ENCODE measurements at regions not wholly inside any gene's neighbourhood (a gene's known extent, or its start where the extent isn't known, plus 50 kb on each side); places are given as distances from the start of the nearest gene placed in this dataset.
"Not testable (repeated sequence)": the region's sequence is repeated elsewhere in the genome, so short reads cannot be mapped to it uniquely, and the experiment has no call there.

- Histone ChIP-seq H3K27me3 (ENCODE audit: insufficient read depth, low read length) (no peaks in the 10 kb centered on the region), H3K4me1 (ENCODE audit: insufficient read depth, low read length) (peaks cover 7% of the 10 kb centered on the region), H3K9me3 (ENCODE audit: low read length) (no peaks in the 10 kb centered on the region), H2AFZ (ENCODE audit: low read depth, low read length) (no peak overlapping the region), H3K36me3 (ENCODE audit: insufficient read depth, low read length) (no peaks in the 10 kb centered on the region), H3K4me3 (ENCODE audit: low read length) (no peak overlapping the region)
Measured at GRCh38 chr7:13241416-13241815, 554.0 kb downstream of the ARL4A start.

GRCh38 chr7:13257661-13258060, 570.2 kb downstream of the ARL4A start:
- Histone ChIP-seq H3K27me3 (ENCODE audit: insufficient read depth, low read length) (no peaks in the 10 kb centered on the region), H3K9me3 (ENCODE audit: low read length) (no peaks in the 10 kb centered on the region), H3K4me1 (ENCODE audit: insufficient read depth, low read length) (peaks cover 10% of the 10 kb centered on the region), H3K4me3 (ENCODE audit: low read length) (no peak overlapping the region), H2AFZ (ENCODE audit: low read depth, low read length) (no peak overlapping the region), H3K36me3 (ENCODE audit: insufficient read depth, low read length) (no peaks in the 10 kb centered on the region)

GRCh38 chr7:13258386-13258785, 571.0 kb downstream of the ARL4A start:
- no peaks in the 10 kb centered on the region for H3K36me3 ChIP-seq (ENCODE audit: insufficient read depth, low read length)
- H3K4me1 ChIP-seq (ENCODE audit: insufficient read depth, low read length), result peaks cover 13% of the 10 kb centered on the region
- H2AFZ ChIP-seq (ENCODE audit: low read depth, low read length), result no peak overlapping the region
- no peaks in the 10 kb centered on the region for H3K9me3 ChIP-seq (ENCODE audit: low read length)
- H3K4me3 ChIP-seq (ENCODE audit: low read length), result no peak overlapping the region
- no peaks in the 10 kb centered on the region for H3K27me3 ChIP-seq (ENCODE audit: insufficient read depth, low read length)

- Histone ChIP-seq H3K27me3 (ENCODE audit: insufficient read depth, low read length) (no peaks in the 10 kb centered on the region), H3K4me3 (ENCODE audit: low read length) (no peak overlapping the region), H3K36me3 (ENCODE audit: insufficient read depth, low read length) (no peaks in the 10 kb centered on the region), H3K4me1 (ENCODE audit: insufficient read depth, low read length) (peaks cover 13% of the 10 kb centered on the region), H3K9me3 (ENCODE audit: low read length) (no peaks in the 10 kb centered on the region), H2AFZ (ENCODE audit: low read depth, low read length) (peak overlapping the region; percentile 16)
Measured at GRCh38 chr7:13259930-13260329, 572.5 kb downstream of the ARL4A start.

DNA sequence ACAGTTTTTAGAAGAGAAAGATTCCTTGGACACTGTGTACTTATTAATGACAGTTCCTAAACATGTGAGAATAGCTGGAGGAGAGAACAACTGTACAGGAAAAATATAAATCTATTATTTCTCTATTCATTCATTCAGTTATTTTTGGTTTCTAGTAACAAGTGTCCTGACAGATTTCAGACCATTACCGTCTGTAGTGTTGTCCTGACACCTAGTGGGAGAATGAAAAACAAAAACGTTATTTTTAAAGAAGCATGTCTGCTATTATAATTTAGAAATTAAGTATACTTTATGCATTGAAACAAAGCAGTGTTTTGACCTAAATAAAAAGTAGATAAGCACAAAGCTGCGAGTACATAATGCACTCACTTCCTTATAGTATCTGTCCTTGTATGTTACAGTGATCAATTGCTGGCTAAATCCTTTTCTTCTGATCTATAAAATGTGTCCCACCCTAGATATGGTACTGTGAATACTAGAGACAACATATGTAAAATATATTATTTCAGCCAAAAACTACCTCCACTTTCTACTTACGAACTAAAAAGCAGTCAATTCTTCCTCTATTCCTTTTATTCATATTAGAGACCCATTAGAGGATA, 575.6 kb downstream of the ARL4A start:
- Histone ChIP-seq H2AFZ (ENCODE audit: low read depth, low read length) (peak overlapping the region; percentile 28), H3K4me3 (ENCODE audit: low read length) (no peak overlapping the region), H3K36me3 (ENCODE audit: insufficient read depth, low read length) (no peaks in the 10 kb centered on the region), H3K27me3 (ENCODE audit: insufficient read depth, low read length) (no peaks in the 10 kb centered on the region), H3K9me3 (ENCODE audit: low read length) (no peaks in the 10 kb centered on the region), H3K4me1 (ENCODE audit: insufficient read depth, low read length) (peaks cover 13% of the 10 kb centered on the region)

DNA sequence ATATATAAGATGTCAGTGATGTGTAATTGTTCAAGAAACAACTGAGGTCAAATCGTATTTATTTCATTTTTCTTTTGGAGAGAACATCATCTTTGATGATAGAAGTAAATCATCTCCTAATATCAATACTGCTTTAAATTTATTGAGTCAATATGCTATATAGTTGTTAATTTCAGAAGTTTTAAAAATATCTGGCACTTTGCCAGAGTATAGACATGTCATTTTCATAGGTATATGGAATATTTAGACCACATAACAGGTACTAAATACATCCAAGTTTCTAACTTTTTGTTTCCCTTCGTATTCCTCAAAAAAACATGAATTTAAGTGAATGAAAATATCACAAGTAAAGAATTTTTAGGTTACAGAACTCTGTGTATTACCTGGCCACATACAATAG, 577.8 kb downstream of the ARL4A start:
- Histone ChIP-seq H3K36me3 (ENCODE audit: insufficient read depth, low read length) (no peaks in the 10 kb centered on the region), H3K4me3 (ENCODE audit: low read length) (no peak overlapping the region), H3K4me1 (ENCODE audit: insufficient read depth, low read length) (peaks cover 8% of the 10 kb centered on the region), H3K27me3 (ENCODE audit: insufficient read depth, low read length) (no peaks in the 10 kb centered on the region), H3K9me3 (ENCODE audit: low read length) (no peaks in the 10 kb centered on the region), H2AFZ (ENCODE audit: low read depth, low read length) (no peak overlapping the region)

DNA sequence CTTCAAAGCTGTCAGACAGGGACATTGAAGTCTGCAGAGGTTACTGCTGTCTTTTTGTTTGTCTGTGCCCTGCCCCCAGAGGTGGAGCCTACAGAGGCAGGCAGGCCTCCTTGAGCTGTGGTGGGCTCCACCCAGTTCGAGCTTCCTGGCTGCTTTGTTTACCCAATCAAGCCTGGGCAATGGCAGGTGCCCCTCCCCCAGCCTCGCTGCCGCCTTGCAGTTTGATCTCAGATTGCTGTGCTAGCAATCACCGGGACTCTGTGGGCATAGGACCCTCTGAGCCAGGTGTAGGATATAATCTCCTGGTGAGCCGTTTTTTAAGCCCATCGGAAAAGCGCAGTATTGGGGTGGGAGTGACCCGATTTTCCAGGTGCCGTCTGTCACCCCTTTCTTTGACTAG, 586.8 kb downstream of the ARL4A start:
- H3K9me3 ChIP-seq (ENCODE audit: low read length); H3K4me1 ChIP-seq (ENCODE audit: insufficient read depth, low read length); H3K4me3 ChIP-seq (ENCODE audit: low read length); H3K27me3 ChIP-seq (ENCODE audit: insufficient read depth, low read length); H3K36me3 ChIP-seq (ENCODE audit: insufficient read depth, low read length); H2AFZ ChIP-seq (ENCODE audit: low read depth, low read length): not testable (repeated sequence)

DNA sequence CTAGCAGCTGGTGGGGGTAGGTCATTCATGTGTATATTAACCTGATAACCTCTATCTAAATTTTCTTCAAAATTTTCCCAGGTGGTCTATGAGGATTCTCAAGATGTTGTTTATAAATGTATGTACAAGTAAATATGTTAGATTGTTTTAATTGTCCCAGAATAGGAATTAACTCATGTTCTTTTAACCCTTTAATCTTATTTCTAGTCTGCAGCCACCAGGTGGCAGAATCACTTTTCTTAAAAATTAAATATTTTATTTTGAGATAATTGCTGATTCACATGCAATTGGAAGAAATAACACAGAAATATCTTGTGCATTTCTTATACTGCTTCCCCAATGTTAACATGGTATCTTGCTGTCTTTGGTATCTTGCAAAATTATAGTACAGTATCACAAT, 589.5 kb downstream of the ARL4A start:
- Histone ChIP-seq H2AFZ (ENCODE audit: low read depth, low read length) (no peak overlapping the region), H3K9me3 (ENCODE audit: low read length) (no peaks in the 10 kb centered on the region), H3K36me3 (ENCODE audit: insufficient read depth, low read length) (no peaks in the 10 kb centered on the region), H3K27me3 (ENCODE audit: insufficient read depth, low read length) (no peaks in the 10 kb centered on the region), H3K4me1 (ENCODE audit: insufficient read depth, low read length) (no peaks in the 10 kb centered on the region), H3K4me3 (ENCODE audit: low read length) (no peak overlapping the region)

- Histone ChIP-seq H2AFZ (ENCODE audit: low read depth, low read length) (no peak overlapping the region), H3K9me3 (ENCODE audit: low read length) (no peaks in the 10 kb centered on the region), H3K4me1 (ENCODE audit: insufficient read depth, low read length) (no peaks in the 10 kb centered on the region), H3K36me3 (ENCODE audit: insufficient read depth, low read length) (no peaks in the 10 kb centered on the region), H3K4me3 (ENCODE audit: low read length) (no peak overlapping the region), H3K27me3 (ENCODE audit: insufficient read depth, low read length) (no peaks in the 10 kb centered on the region)
Measured at GRCh38 chr7:13278020-13278419, 590.6 kb downstream of the ARL4A start.

DNA sequence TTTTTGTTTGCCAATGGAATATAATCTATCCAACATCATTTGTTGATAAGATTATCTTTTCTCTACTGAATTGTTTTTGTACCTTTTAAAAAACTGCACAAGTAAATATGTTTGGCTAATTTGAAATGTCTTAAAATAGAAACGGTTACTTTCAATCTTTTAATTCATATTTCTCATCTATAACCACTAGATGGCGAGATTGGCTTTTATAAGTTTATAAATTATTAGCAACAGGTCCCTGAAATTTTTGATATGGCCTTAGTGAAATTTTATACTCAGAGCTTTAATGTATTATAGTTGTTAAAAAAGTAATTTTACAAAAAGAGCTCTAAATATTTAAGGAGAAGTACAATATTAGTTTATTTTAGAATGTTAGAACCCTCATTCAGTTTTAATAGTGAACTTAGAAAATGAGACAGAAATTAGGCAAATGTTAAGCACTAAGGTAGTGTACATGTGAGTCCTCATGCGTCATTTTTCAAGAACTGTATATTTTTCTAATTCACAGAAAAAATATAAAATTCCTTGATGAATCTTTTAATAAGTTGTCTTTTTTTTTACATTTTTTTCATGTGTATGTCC, 592.5 kb downstream of the ARL4A start:
- no peaks in the 10 kb centered on the region for H3K27me3 ChIP-seq (ENCODE audit: insufficient read depth, low read length)
- H3K36me3 ChIP-seq (ENCODE audit: insufficient read depth, low read length), result no peaks in the 10 kb centered on the region
- H2AFZ ChIP-seq (ENCODE audit: low read depth, low read length), result no peak overlapping the region
- H3K4me3 ChIP-seq (ENCODE audit: low read length), result no peak overlapping the region
- no peaks in the 10 kb centered on the region for H3K9me3 ChIP-seq (ENCODE audit: low read length)
- no peaks in the 10 kb centered on the region for H3K4me1 ChIP-seq (ENCODE audit: insufficient read depth, low read length)

GRCh38 chr7:13282377-13282980, 595.0 kb downstream of the ARL4A start:
- no peaks in the 10 kb centered on the region for H3K9me3 ChIP-seq (ENCODE audit: low read length)
- no peak overlapping the region for H3K4me3 ChIP-seq (ENCODE audit: low read length)
- H3K36me3 ChIP-seq (ENCODE audit: insufficient read depth, low read length), result no peaks in the 10 kb centered on the region
- no peaks in the 10 kb centered on the region for H3K4me1 ChIP-seq (ENCODE audit: insufficient read depth, low read length)
- no peaks in the 10 kb centered on the region for H3K27me3 ChIP-seq (ENCODE audit: insufficient read depth, low read length)
- no peak overlapping the region for H2AFZ ChIP-seq (ENCODE audit: low read depth, low read length)

DNA sequence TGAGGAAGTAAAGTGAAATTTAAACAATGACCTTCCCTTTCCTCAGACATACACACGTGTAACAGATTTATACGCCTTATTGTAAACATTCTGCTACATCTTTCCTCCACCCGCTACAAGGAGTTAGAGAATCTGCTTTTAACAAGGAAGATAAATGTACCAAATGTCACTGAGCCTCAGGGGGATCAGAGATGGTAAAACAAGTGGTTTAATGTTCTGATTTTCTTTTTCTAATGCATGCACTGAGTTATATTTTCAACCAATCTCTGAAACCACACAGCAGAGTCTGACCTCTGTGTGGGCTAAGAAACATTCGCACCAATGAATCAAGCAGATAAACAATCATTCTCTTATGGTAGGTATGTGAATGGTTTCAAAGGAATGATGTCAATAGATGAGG, 599.5 kb downstream of the ARL4A start:
- H3K27me3 ChIP-seq (ENCODE audit: insufficient read depth, low read length), result no peaks in the 10 kb centered on the region
- H3K4me3 ChIP-seq (ENCODE audit: low read length), result no peak overlapping the region
- no peaks in the 10 kb centered on the region for H3K36me3 ChIP-seq (ENCODE audit: insufficient read depth, low read length)
- no peak overlapping the region for H2AFZ ChIP-seq (ENCODE audit: low read depth, low read length)
- no peaks in the 10 kb centered on the region for H3K4me1 ChIP-seq (ENCODE audit: insufficient read depth, low read length)
- H3K9me3 ChIP-seq (ENCODE audit: low read length), result no peaks in the 10 kb centered on the region

DNA sequence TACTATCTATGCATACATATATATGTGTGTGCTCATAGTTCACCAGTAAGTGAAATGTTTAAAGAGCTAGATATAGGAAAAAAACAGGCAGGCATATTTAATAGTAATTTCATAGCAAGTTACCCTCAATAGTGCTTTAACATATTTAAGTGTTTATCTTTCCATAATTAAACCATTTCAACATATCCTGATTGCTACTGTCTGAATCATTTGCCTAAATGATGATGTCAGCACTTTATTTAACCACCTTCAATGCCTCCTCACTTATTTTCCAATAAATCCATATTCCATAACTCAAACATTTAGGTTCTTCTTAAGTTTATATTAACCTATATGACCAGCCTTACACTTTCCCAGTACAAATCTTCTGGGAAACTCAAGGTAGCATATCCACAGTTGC, 601.1 kb downstream of the ARL4A start:
- Histone ChIP-seq H3K4me1 (ENCODE audit: insufficient read depth, low read length) (no peaks in the 10 kb centered on the region), H3K4me3 (ENCODE audit: low read length) (no peak overlapping the region), H3K36me3 (ENCODE audit: insufficient read depth, low read length) (no peaks in the 10 kb centered on the region), H2AFZ (ENCODE audit: low read depth, low read length) (no peak overlapping the region), H3K9me3 (ENCODE audit: low read length) (no peaks in the 10 kb centered on the region), H3K27me3 (ENCODE audit: insufficient read depth, low read length) (no peaks in the 10 kb centered on the region)

DNA sequence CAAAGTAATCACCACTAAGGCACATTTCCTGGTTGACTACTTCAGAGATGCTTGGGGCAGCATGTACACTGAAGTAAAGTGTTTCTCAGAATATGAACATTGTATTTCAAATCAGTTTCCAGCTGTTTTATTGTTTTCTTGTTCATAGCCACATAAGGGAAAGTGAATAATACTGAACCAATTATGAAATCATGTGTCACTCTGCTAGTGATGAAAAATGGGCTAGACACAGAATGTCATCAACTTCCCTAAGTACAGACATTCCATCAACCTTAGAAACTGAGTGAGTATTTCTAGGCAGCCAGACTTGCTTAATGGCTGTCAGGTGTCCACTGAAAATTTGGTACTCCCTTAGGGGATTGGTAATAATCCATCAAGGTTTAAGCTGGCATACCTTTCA, 603.5 kb downstream of the ARL4A start:
- Histone ChIP-seq H3K27me3 (ENCODE audit: insufficient read depth, low read length) (no peaks in the 10 kb centered on the region), H3K9me3 (ENCODE audit: low read length) (no peaks in the 10 kb centered on the region), H2AFZ (ENCODE audit: low read depth, low read length) (no peak overlapping the region), H3K36me3 (ENCODE audit: insufficient read depth, low read length) (no peaks in the 10 kb centered on the region), H3K4me3 (ENCODE audit: low read length) (no peak overlapping the region), H3K4me1 (ENCODE audit: insufficient read depth, low read length) (no peaks in the 10 kb centered on the region)

Data from neuron (in vitro differentiated cells).